GM21737 (cell line): ENCODE measurements at regions not wholly inside any gene's neighbourhood (a gene's known extent, or its start where the extent isn't known, plus 50 kb on each side); places are given as distances from the start of the nearest gene placed in this dataset.
"Not testable (repeated sequence)": the region's sequence is repeated elsewhere in the genome, so short reads cannot be mapped to it uniquely, and the experiment has no call there.

ENCODE experiments used
- ATAC-seq: cut with Tn5 transposase; IDR thresholded peaks from one replicate; pipeline ENCODE4 v1.9.1; 2021; ENCODE audit warnings: mild to moderate bottlenecking, moderate library complexity; ENCODE audit not compliant: unreplicated experiment

- ATAC-seq = no peak
These were observed 887.3 kb upstream of the CRIM1 start for GRCh38 chr2:35468245-35468644.

- ATAC-seq = no peak
These were observed 891.6 kb upstream of the CRIM1 start for GRCh38 chr2:35463805-35464596.

- ATAC-seq = no peak
These were observed 893.2 kb upstream of the CRIM1 start for GRCh38 chr2:35462226-35462998.

GRCh38 chr2:35461406-35461805, 894.2 kb upstream of the CRIM1 start:
- ATAC-seq = no peak

GRCh38 chr2:35454966-35455638, 900.5 kb upstream of the CRIM1 start:
- ATAC-seq = no peak

- ATAC-seq = no peak
These were observed 907.8 kb upstream of the CRIM1 start for GRCh38 chr2:35447821-35448220.

- no peak for ATAC-seq
These were observed 908.4 kb upstream of the CRIM1 start for GRCh38 chr2:35447215-35447614.

- ATAC-seq = no peak
These were observed 912.5 kb upstream of the CRIM1 start for GRCh38 chr2:35443087-35443486.

- ATAC-seq = not testable (repeated sequence)
These were observed 914.0 kb upstream of the CRIM1 start for GRCh38 chr2:35441575-35441974.

GRCh38 chr2:35440308-35440707, 915.3 kb upstream of the CRIM1 start:
- ATAC-seq = not testable (repeated sequence)

GRCh38 chr2:35436893-35437292, 918.7 kb upstream of the CRIM1 start:
- not testable (repeated sequence) for ATAC-seq

- no peak for ATAC-seq
These were observed 927.0 kb upstream of the CRIM1 start for GRCh38 chr2:35428548-35428947.

GRCh38 chr2:35421485-35421884, 934.1 kb upstream of the CRIM1 start:
- ATAC-seq = no peak

GRCh38 chr2:35417293-35417692, 938.3 kb upstream of the CRIM1 start:
- ATAC-seq = no peak

- no peak for ATAC-seq
These were observed 939.0 kb upstream of the CRIM1 start for GRCh38 chr2:35416391-35417140.

GRCh38 chr2:35415942-35416341, 939.6 kb upstream of the CRIM1 start:
- ATAC-seq = no peak

- no peak for ATAC-seq
These were observed 940.3 kb upstream of the CRIM1 start for GRCh38 chr2:35415282-35415681.

GRCh38 chr2:35410431-35411061, 945.0 kb upstream of the CRIM1 start:
- no peak for ATAC-seq

GRCh38 chr2:35409762-35410161, 945.8 kb upstream of the CRIM1 start:
- no peak for ATAC-seq

- no peak for ATAC-seq
These were observed 947.3 kb upstream of the CRIM1 start for GRCh38 chr2:35408320-35408719.
